ENCODE measurements at regions not wholly inside any gene's neighbourhood (a gene's known extent, or its start where the extent isn't known, plus 50 kb on each side); places are given as distances from the start of the nearest gene placed in this dataset.
A peak's percentile ranks its signal among the peaks of the same experiment; 100 is the strongest.

GRCh38 chr10:76667408-76668370, 969.9 kb downstream of the KCNMA1 start:
- intact Hi-C loops (cut with DNase I) = no loop called here
- no peak for DNase-seq

GRCh38 chr10:76666891-76667290, 970.7 kb downstream of the KCNMA1 start:
- intact Hi-C loops (cut with DNase I) = no loop called here
- DNase-seq = no peak

- intact Hi-C loops (cut with DNase I) = no loop called here
- no peak for DNase-seq
These were observed 972.6 kb downstream of the KCNMA1 start for GRCh38 chr10:76665029-76665428.

GRCh38 chr10:76657337-76658012, 980.1 kb downstream of the KCNMA1 start:
- intact Hi-C loops (cut with DNase I) = no loop called here
- no peak for DNase-seq

GRCh38 chr10:76651154-76651553, 986.5 kb downstream of the KCNMA1 start:
- DNase-seq = no peak

GRCh38 chr10:76649723-76650127, 987.9 kb downstream of the KCNMA1 start:
- intact Hi-C loops (cut with DNase I) = no loop called here

More at GRCh38 chr10:76651154-76651553, 986.5 kb downstream of the KCNMA1 start:
- intact Hi-C loops (cut with DNase I) = no loop called here

GRCh38 chr10:76649254-76649653, 988.4 kb downstream of the KCNMA1 start:
- DNase-seq = no peak
- intact Hi-C loops (cut with DNase I) = no loop called here

More at GRCh38 chr10:76649723-76650127, 987.9 kb downstream of the KCNMA1 start:
- no peak for DNase-seq

- DNase-seq = no peak
- intact Hi-C loops (cut with DNase I) = no loop called here
These were observed 990.3 kb downstream of the KCNMA1 start for GRCh38 chr10:76647301-76647700.

GRCh38 chr10:76645341-76645740, 992.3 kb downstream of the KCNMA1 start:
- no peak for DNase-seq
- intact Hi-C loops (cut with DNase I) = no loop called here

GRCh38 chr10:76644476-76644875, 993.1 kb downstream of the KCNMA1 start:
- DNase-seq = no peak
- intact Hi-C loops (cut with DNase I) = no loop called here

- intact Hi-C loops (cut with DNase I) = no loop called here
- no peak for DNase-seq
These were observed 994.1 kb downstream of the KCNMA1 start for GRCh38 chr10:76643511-76643911.

- no peak for DNase-seq
- intact Hi-C loops (cut with DNase I) = no loop called here
These were observed 995.2 kb downstream of the KCNMA1 start for GRCh38 chr10:76642358-76642757.

- intact Hi-C loops (cut with DNase I) = no loop called here
These were observed 996.4 kb downstream of the KCNMA1 start for GRCh38 chr10:76641215-76641614.

GRCh38 chr10:76640806-76641205, 996.8 kb downstream of the KCNMA1 start:
- DNase-seq = no peak
- intact Hi-C loops (cut with DNase I) = no loop called here

More at GRCh38 chr10:76641215-76641614, 996.4 kb downstream of the KCNMA1 start:
- DNase-seq = no peak

GRCh38 chr10:76632767-76633051, 1004.9 kb downstream of the KCNMA1 start:
- DNase-seq = no peak
- intact Hi-C loops (cut with DNase I) = no loop called here

GRCh38 chr10:76631884-76632766, 1005.5 kb downstream of the KCNMA1 start:
- peak in 1 of 10 donors; percentile 63 for DNase-seq
- intact Hi-C loops (cut with DNase I) = no loop called here

- intact Hi-C loops (cut with DNase I) = no loop called here
- DNase-seq = no peak
These were observed 1006.5 kb downstream of the KCNMA1 start for GRCh38 chr10:76631036-76631670.

- DNase-seq = no peak
- intact Hi-C loops (cut with DNase I) = no loop called here
These were observed 1008.8 kb downstream of the KCNMA1 start for GRCh38 chr10:76628801-76629200.

GRCh38 chr10:76626386-76626785, 1011.2 kb downstream of the KCNMA1 start:
- DNase-seq = no peak
- intact Hi-C loops (cut with DNase I) = no loop called here

- no peak for DNase-seq
- intact Hi-C loops (cut with DNase I) = no loop called here
These were observed 1013.1 kb downstream of the KCNMA1 start for GRCh38 chr10:76624470-76624869.

All from posterior cingulate gyrus (tissue), 11 donors.